ENCODE measurements at regions not wholly inside any gene's neighbourhood (a gene's known extent, or its start where the extent isn't known, plus 50 kb on each side); places are given as distances from the start of the nearest gene placed in this dataset.

DNA sequence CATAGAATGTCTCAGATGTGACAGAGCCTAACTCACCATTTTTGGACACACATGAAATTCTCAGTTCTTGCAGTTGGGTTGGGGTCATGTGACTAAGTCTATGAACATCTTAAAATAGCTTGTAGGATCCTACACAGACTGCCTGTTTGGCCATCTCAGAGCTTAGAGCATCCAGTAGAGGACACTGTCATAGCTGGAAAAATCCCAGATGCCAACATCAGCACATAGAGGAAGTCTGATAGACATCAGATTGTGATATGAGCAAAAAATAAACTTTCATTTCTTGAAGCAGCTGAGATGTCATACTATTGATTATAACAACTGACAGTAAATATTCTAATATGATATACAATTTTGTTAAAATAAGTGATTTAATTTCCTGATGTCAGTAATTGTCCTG, 207.1 kb downstream of the TRAM1L1 start:
- no peak overlapping the region for H3K27ac ChIP-seq
- intact Hi-C loops (cut with DNase I; ENCODE audit: low total_unique reads) = no loop called here
- no peak for DNase-seq
- no peaks in the 10 kb centered on the region for H3K27me3 ChIP-seq
- no peaks in the 10 kb centered on the region for H3K4me1 ChIP-seq
- TF ChIP-seq EP300 (IDR thresholded peaks at IDR 0.05; ENCODE audit: low read depth) (no peak), POLR2A (IDR thresholded peaks at IDR 0.05) (no peak), POLR2AphosphoS5 (IDR thresholded peaks at IDR 0.05) (no peak)
- TF ChIP-seq, protein P1, sequence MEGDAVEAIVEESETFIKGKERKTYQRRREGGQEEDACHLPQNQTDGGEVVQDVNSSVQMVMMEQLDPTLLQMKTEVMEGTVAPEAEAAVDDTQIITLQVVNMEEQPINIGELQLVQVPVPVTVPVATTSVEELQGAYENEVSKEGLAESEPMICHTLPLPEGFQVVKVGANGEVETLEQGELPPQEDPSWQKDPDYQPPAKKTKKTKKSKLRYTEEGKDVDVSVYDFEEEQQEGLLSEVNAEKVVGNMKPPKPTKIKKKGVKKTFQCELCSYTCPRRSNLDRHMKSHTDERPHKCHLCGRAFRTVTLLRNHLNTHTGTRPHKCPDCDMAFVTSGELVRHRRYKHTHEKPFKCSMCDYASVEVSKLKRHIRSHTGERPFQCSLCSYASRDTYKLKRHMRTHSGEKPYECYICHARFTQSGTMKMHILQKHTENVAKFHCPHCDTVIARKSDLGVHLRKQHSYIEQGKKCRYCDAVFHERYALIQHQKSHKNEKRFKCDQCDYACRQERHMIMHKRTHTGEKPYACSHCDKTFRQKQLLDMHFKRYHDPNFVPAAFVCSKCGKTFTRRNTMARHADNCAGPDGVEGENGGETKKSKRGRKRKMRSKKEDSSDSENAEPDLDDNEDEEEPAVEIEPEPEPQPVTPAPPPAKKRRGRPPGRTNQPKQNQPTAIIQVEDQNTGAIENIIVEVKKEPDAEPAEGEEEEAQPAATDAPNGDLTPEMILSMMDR (IDR thresholded peaks at IDR 0.05) = no peak
- no peak overlapping the region for H3K4me3 ChIP-seq
- H3K9me3 ChIP-seq = no peaks in the 10 kb centered on the region
- no peaks in the 10 kb centered on the region for H3K36me3 ChIP-seq
- in situ Hi-C loops (cut with MboI; ENCODE audit: low pct_ligation_motif_present in 1 of 4, low pct_unique_long_range_greater_than_20kb in 1 of 4, low sequenced_read_pairs in 3 of 4) = no loop called here

GRCh38 chr4:116877069-116877468, 208.3 kb downstream of the TRAM1L1 start:
- H3K27ac ChIP-seq = no peak overlapping the region
- intact Hi-C loops (cut with DNase I; ENCODE audit: low total_unique reads) (no loop called here), in situ Hi-C loops (cut with MboI; ENCODE audit: low pct_ligation_motif_present in 1 of 4, low pct_unique_long_range_greater_than_20kb in 1 of 4, low sequenced_read_pairs in 3 of 4) (no loop called here)
- no peaks in the 10 kb centered on the region for H3K4me1 ChIP-seq
- 65 to 68% methylated on average over 1 of the region's 1 CpG for WGBS, 2 donors (ENCODE audit: low coverage in 1 of 2)
- H3K27me3 ChIP-seq = no peaks in the 10 kb centered on the region
- H3K36me3 ChIP-seq = no peaks in the 10 kb centered on the region
- TF ChIP-seq EP300 (IDR thresholded peaks at IDR 0.05; ENCODE audit: low read depth) (no peak), POLR2AphosphoS5 (IDR thresholded peaks at IDR 0.05) (no peak), POLR2A (IDR thresholded peaks at IDR 0.05) (no peak)
- TF ChIP-seq, protein P1 (IDR thresholded peaks at IDR 0.05) = no peak
- no peaks in the 10 kb centered on the region for H3K9me3 ChIP-seq
- no peak overlapping the region for H3K4me3 ChIP-seq
- no peak for DNase-seq

GRCh38 chr4:116872941-116873340, 212.4 kb downstream of the TRAM1L1 start:
- no peak overlapping the region for H3K27ac ChIP-seq
- no peaks in the 10 kb centered on the region for H3K9me3 ChIP-seq
- TF ChIP-seq POLR2AphosphoS5 (IDR thresholded peaks at IDR 0.05) (no peak), EP300 (IDR thresholded peaks at IDR 0.05; ENCODE audit: low read depth) (no peak), POLR2A (IDR thresholded peaks at IDR 0.05) (no peak)
- TF ChIP-seq, protein P1 (IDR thresholded peaks at IDR 0.05) = no peak
- in situ Hi-C loops (cut with MboI; ENCODE audit: low pct_ligation_motif_present in 1 of 4, low pct_unique_long_range_greater_than_20kb in 1 of 4, low sequenced_read_pairs in 3 of 4) (no loop called here), intact Hi-C loops (cut with DNase I; ENCODE audit: low total_unique reads) (no loop called here)
- 28 to 50% methylated on average over 1 of the region's 1 CpG for WGBS, 2 donors (ENCODE audit: low coverage in 1 of 2)
- no peaks in the 10 kb centered on the region for H3K27me3 ChIP-seq
- no peaks in the 10 kb centered on the region for H3K36me3 ChIP-seq
- no peak for DNase-seq
- H3K4me3 ChIP-seq = no peak overlapping the region
- no peaks in the 10 kb centered on the region for H3K4me1 ChIP-seq

- H3K36me3 ChIP-seq = no peaks in the 10 kb centered on the region
- no peak overlapping the region for H3K4me3 ChIP-seq
- no peaks in the 10 kb centered on the region for H3K9me3 ChIP-seq
- DNase-seq = no peak
- H3K27me3 ChIP-seq = no peaks in the 10 kb centered on the region
- intact Hi-C loops (cut with DNase I; ENCODE audit: low total_unique reads) (no loop called here), in situ Hi-C loops (cut with MboI; ENCODE audit: low pct_ligation_motif_present in 1 of 4, low pct_unique_long_range_greater_than_20kb in 1 of 4, low sequenced_read_pairs in 3 of 4) (no loop called here)
- WGBS, 2 donors (ENCODE audit: low coverage in 1 of 2) = 86% methylated on average over 1 of the region's 1 CpG
- no peak for TF ChIP-seq POLR2AphosphoS5 (IDR thresholded peaks at IDR 0.05)
- TF ChIP-seq POLR2A (IDR thresholded peaks at IDR 0.05) = no peak
- TF ChIP-seq, protein P1 (IDR thresholded peaks at IDR 0.05) = no peak
- TF ChIP-seq EP300 (IDR thresholded peaks at IDR 0.05; ENCODE audit: low read depth) = no peak
- no peak overlapping the region for H3K27ac ChIP-seq
- no peaks in the 10 kb centered on the region for H3K4me1 ChIP-seq
Measured at GRCh38 chr4:116872308-116872707, 213.1 kb downstream of the TRAM1L1 start.

Measured in transverse colon (tissue), 4 donors.